ENCODE measurements at regions not wholly inside any gene's neighbourhood (a gene's known extent, or its start where the extent isn't known, plus 50 kb on each side); places are given as distances from the start of the nearest gene placed in this dataset.
A peak's percentile ranks its signal among the peaks of the same experiment; 100 is the strongest.
"Not testable (repeated sequence)": the region's sequence is repeated elsewhere in the genome, so short reads cannot be mapped to it uniquely, and the experiment has no call there.

GRCh38 chr10:8315619-8316021, 261.1 kb downstream of the GATA3 start:
- no peak for DNase-seq

- no peak for DNase-seq
Measured at GRCh38 chr10:8316284-8316683, 261.8 kb downstream of the GATA3 start.

- not testable (repeated sequence) for DNase-seq
Measured at GRCh38 chr10:8318429-8318828, 263.9 kb downstream of the GATA3 start.

- DNase-seq = no peak
Measured at GRCh38 chr10:8318956-8319355, 264.5 kb downstream of the GATA3 start.

GRCh38 chr10:8319704-8320103, 265.2 kb downstream of the GATA3 start:
- no peak for DNase-seq

GRCh38 chr10:8321990-8322389, 267.5 kb downstream of the GATA3 start:
- no peak for DNase-seq

- no peak for DNase-seq
Measured at GRCh38 chr10:8323428-8324054, 269.1 kb downstream of the GATA3 start.

GRCh38 chr10:8325024-8325980, 270.8 kb downstream of the GATA3 start:
- DNase-seq = no peak

GRCh38 chr10:8326396-8327139, 272.1 kb downstream of the GATA3 start:
- no peak for DNase-seq

- no peak for DNase-seq
Measured at GRCh38 chr10:8327140-8327423, 272.6 kb downstream of the GATA3 start.

GRCh38 chr10:8331387-8331786, 276.9 kb downstream of the GATA3 start:
- no peak for DNase-seq

- DNase-seq = peak; percentile 76
Measured at GRCh38 chr10:8331896-8332729, 277.6 kb downstream of the GATA3 start.

- no peak for DNase-seq
Measured at GRCh38 chr10:8332730-8333111, 278.2 kb downstream of the GATA3 start.

- DNase-seq = no peak
Measured at GRCh38 chr10:8334631-8335030, 280.1 kb downstream of the GATA3 start.

GRCh38 chr10:8336629-8337331, 282.3 kb downstream of the GATA3 start:
- no peak for DNase-seq

- DNase-seq = no peak
Measured at GRCh38 chr10:8337332-8337651, 282.8 kb downstream of the GATA3 start.

GRCh38 chr10:8338177-8338766, 283.8 kb downstream of the GATA3 start:
- DNase-seq = no peak

GRCh38 chr10:8344756-8345155, 290.3 kb downstream of the GATA3 start:
- no peak for DNase-seq

- DNase-seq = no peak
Measured at GRCh38 chr10:8346861-8347260, 292.4 kb downstream of the GATA3 start.

GRCh38 chr10:8347614-8348013, 293.1 kb downstream of the GATA3 start:
- not testable (repeated sequence) for DNase-seq

- no peak for DNase-seq
Measured at GRCh38 chr10:8349610-8350249, 295.2 kb downstream of the GATA3 start.
